Activated CD4-positive, CD25-positive, alpha-beta regulatory T cell (primary cell): ENCODE measurements at regions not wholly inside any gene's neighbourhood (a gene's known extent, or its start where the extent isn't known, plus 50 kb on each side); places are given as distances from the start of the nearest gene placed in this dataset.

Source experiments
- DNase-seq, 4 experiments: peaks; one replicate each; lab custom pipeline; 2025; lab: John Stamatoyannopoulos, UW

GRCh38 chr16:87226926-87227295, 90.3 kb downstream of the C16orf95 start:
- DNase-seq, result no peak

- DNase-seq, result no peak
These were observed 89.8 kb downstream of the C16orf95 start for GRCh38 chr16:87227296-87227951.

DNA sequence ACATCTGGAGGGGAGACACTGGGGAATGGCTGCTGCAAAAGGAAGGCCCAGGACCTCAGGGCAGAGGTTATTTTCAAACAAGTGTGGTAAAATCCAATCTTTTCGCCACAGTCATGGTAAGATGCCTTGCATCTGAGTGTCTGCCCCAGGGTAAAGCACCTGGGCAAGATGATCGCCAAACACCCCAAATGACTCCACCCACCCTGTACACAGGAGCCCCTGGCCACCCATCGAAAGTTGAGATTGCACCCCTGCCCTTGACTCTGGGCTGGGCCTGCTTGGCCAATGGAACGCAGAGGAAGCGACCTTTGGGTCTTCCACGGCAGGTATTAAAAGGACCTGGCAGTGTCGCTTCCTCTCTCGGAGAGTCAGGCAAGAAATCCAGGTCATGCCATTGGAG, 88.8 kb downstream of the C16orf95 start:
- DNase-seq, result no peak

GRCh38 chr16:87229230-87230188, 87.7 kb downstream of the C16orf95 start:
- DNase-seq, result no peak

DNA sequence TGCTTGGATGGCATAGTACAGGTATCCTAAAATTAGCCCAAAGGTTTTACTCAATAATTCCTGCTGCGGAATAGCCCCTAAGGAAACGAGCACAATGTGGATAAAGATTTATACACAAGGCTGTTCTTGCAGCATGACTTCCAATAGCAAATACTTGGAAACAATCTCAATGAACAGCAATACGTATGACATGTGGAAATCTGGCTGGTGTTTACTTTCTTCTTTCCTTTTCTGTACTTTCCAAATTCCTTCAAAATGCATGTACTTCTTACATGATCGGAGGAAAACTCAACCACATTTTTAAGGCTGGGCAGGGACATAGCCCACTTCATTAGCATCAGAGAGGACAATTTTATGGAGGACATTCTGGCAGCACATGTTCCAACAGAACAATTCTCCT, 86.6 kb downstream of the C16orf95 start:
- no peak for DNase-seq

GRCh38 chr16:87231295-87231694, 85.9 kb downstream of the C16orf95 start:
- no peak for DNase-seq

- no peak for DNase-seq
These were observed 85.3 kb downstream of the C16orf95 start for GRCh38 chr16:87231911-87232310.

DNA sequence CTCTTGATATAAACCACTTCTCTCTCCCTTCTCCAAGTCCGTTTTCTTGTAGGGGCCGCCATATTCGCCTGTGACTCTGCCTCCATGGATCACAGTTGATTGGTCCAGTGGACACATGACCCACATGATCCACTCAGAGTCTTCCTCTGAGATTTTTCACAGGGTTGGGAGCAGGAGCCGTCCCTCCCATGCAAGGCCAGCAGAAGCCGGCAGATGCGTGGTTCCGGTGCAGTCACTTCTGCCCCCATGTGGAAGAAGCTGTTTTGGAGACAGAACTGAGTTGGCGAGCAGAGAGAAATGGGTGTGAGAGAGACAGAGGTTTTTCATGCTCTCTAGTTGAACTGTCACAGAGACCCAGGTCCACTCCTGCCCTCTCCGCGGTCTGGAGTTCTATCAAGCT, 83.3 kb downstream of the C16orf95 start:
- no peak for DNase-seq

DNA sequence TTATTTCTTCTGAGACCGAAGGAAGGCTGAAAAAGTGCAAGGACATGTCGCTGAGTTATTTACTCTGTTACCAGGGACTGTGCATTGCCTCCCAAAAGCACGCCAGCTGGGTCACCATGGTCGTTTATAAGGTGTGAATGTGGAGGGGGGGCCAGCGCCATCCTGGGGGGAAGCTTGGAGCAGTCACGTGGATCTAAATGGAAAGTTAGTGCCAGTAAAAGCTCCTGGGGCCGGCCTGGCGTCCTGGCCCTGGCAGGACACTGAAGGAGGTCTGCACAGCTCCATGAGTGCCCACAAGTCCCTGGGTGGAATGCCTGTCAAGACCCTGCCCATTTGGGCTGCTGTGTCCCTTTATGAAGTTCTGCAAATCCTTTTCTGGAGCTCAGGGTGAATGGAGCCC, 82.6 kb downstream of the C16orf95 start:
- no peak for DNase-seq

DNA sequence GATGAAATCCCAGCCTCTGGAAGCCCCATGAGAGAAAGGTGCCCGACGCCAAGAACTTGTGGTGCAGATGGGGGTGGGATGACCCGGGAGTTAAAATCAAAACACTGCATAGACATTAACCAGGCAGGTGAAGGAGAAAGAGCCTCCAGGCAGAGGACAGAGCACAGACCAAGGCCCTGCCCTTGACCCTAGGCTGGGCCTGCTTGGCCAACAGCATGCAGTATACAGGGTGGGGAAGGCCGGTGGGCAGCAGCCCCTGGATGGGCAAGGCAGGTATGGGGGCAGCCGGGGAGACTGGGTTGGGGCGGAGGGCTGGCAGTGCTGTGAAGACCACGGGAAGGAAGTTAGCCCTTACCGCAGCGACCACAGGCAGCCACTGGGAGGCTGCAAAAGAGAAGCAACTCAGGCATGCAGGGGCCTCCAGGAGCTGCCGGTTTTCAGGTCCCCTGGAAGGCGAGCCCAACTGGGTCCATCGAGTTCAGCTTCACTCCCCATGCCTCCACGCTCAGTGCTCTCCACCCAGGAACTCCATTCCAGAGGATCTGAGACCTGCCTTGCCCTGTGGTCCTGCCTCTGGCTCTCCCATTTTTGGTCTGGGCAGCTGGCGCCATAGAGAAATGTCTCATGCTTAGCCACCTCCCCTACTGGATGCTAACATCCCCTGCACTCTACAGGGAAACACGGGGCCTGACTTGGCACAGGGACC, 81.2 kb downstream of the C16orf95 start:
- no peak for DNase-seq

DNA sequence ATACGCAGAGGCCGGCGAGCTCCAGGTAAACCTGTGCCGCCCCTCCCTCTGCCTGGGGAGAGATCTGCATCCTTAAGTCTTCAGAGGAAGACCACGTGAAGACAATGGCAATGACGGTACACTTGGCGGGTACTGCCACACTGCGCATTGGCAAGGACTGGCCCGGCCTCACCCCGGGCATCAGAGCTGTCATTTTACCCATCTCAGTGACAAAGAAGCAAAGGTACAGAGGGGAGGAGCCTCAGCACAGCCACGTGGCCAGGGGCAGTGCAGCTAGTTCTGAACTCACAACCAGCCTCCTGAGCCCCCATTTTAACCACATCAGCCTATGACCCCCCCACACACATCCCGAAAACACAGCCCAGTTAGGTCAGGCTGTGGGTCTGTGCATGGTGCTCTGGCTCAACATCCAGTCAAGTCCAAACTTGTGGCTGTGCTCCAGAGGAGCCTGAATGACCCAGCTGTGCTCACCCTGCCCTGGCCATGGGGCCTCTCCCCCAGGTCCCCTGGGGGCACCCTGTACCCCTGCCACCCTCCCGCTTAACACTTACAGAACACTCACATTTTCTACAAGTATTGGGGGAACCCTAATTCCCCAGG, 80.6 kb downstream of the C16orf95 start:
- DNase-seq, result no peak

GRCh38 chr16:87238361-87238715, 78.9 kb downstream of the C16orf95 start:
- DNase-seq, result no peak

- DNase-seq, result no peak
These were observed 77.6 kb downstream of the C16orf95 start for GRCh38 chr16:87239545-87239944.

GRCh38 chr16:87240211-87241136, 76.7 kb downstream of the C16orf95 start:
- no peak for DNase-seq

- no peak for DNase-seq
These were observed 75.9 kb downstream of the C16orf95 start for GRCh38 chr16:87241137-87241771.

DNA sequence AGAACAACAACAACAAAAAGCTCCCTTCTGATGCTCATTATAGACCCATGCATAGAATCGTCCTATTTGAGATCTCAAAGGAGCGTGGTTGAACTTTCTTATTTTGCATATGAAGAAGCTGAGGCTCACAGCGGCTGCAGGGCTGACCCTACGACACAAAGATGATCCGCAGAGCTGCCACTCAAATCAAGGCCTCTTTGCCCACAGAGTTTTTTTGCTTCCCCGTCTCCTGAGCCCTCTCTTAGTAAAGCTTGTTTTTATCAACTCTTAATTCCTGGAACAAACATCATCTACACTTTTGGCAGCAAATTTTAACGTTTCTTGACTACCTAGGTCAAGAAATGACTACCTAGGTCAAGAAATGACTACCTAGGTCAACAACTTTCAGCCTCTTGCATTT, 73.7 kb downstream of the C16orf95 start:
- DNase-seq, result no peak

DNA sequence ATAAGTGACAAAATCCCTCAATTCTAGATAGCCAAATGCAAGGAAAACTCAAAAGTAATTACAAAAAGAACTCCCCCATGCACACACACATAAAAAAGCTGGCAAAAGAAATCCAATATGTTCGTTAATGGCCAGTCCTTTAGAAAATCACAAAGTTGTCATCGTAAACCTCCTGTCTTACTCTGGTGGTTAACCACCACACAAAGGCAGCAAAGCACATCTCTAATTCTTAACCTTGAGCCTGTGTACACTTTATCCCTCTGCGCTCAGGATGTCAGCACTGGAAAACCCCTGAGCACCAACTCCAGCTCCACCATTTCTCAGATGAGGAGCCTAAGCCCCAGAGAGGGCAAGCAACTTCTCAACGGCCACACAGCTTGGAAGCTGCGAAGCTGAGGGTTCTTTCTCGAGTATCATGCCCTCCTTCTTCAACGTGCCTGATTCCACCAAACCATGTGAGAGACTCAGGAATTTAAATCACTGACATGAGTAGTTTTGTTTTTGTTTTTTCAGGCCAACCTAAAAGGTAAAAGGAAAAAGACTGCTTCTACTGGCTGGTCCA, 72.5 kb downstream of the C16orf95 start:
- DNase-seq, result no peak

DNA sequence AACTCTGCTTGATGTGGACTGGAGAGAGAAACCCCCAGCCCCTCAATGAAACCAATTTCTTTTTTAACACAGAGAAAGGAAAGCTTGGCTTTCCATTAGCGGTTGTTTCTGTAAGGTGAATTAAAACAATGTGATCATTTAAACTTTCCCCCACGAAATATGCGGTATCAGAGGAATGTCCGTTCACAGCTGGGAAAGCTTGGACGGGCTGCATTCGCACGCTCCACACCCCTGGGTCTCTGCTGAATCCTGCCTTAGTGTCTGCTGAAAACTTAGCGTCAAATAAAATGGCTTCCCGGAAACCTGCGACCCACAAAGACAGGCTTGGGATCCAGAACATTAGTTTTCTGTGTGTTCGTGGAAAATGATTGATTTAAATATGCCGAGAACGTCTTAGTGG, 71.7 kb downstream of the C16orf95 start:
- no peak for DNase-seq

- no peak for DNase-seq
These were observed 70.7 kb downstream of the C16orf95 start for GRCh38 chr16:87246269-87247065.

GRCh38 chr16:87248714-87249113, 68.5 kb downstream of the C16orf95 start:
- DNase-seq, result no peak
